NCI-H1417 treated with DMSO at 0.1 percent for 48 hours (cell line): ENCODE measurements at regions not wholly inside any gene's neighbourhood (a gene's known extent, or its start where the extent isn't known, plus 50 kb on each side); places are given as distances from the start of the nearest gene placed in this dataset.

ENCODE experiments used
- DNase-seq: peaks from one replicate; lab custom pipeline; 2025; lab: John Stamatoyannopoulos, UW

- DNase-seq = peak; percentile 84
Measured at GRCh38 chr1:244970744-244971551, 106.6 kb upstream of the HNRNPU start.

- peak; percentile 73 for DNase-seq
Measured at GRCh38 chr1:244970236-244970743, 105.9 kb upstream of the HNRNPU start.

GRCh38 chr1:244969355-244970235 is 105.3 kb upstream of the HNRNPU start:
- peak; percentile 74 for DNase-seq

- DNase-seq = no peak
Measured at GRCh38 chr1:244968881-244969280, 104.5 kb upstream of the HNRNPU start.

GRCh38 chr1:244968471-244968871 is 104.1 kb upstream of the HNRNPU start:
- DNase-seq = no peak

GRCh38 chr1:244967159-244967558 is 102.8 kb upstream of the HNRNPU start:
- DNase-seq = no peak

GRCh38 chr1:244965185-244966030 is 101.1 kb upstream of the HNRNPU start:
- DNase-seq = no peak

- DNase-seq = no peak
Measured at GRCh38 chr1:244964112-244964971, 100.0 kb upstream of the HNRNPU start.

- no peak for DNase-seq
Measured at GRCh38 chr1:244963231-244963826, 99.0 kb upstream of the HNRNPU start.

GRCh38 chr1:244962130-244962529 is 97.8 kb upstream of the HNRNPU start:
- no peak for DNase-seq

GRCh38 chr1:244960904-244961303 is 96.6 kb upstream of the HNRNPU start:
- DNase-seq = no peak

GRCh38 chr1:244958593-244958992 is 94.2 kb upstream of the HNRNPU start:
- DNase-seq = no peak

GRCh38 chr1:244957525-244957924 is 93.2 kb upstream of the HNRNPU start:
- no peak for DNase-seq

GRCh38 chr1:244957122-244957521 is 92.8 kb upstream of the HNRNPU start:
- no peak for DNase-seq

- no peak for DNase-seq
Measured at GRCh38 chr1:244955661-244956060, 91.3 kb upstream of the HNRNPU start.

GRCh38 chr1:244954359-244954758 is 90.0 kb upstream of the HNRNPU start:
- DNase-seq = no peak

GRCh38 chr1:244953901-244954300 is 89.6 kb upstream of the HNRNPU start:
- DNase-seq = no peak

- DNase-seq = no peak
Measured at GRCh38 chr1:244952940-244953339, 88.6 kb upstream of the HNRNPU start.

GRCh38 chr1:244952280-244952933 is 88.1 kb upstream of the HNRNPU start:
- no peak for DNase-seq

GRCh38 chr1:244948416-244948815 is 84.1 kb upstream of the HNRNPU start:
- no peak for DNase-seq
